K562 (cell line): ENCODE measurements at regions not wholly inside any gene's neighbourhood (a gene's known extent, or its start where the extent isn't known, plus 50 kb on each side); places are given as distances from the start of the nearest gene placed in this dataset.

Experiments used
- ATAC-seq: fragments of 200-7000 bp; cut with Tn5 transposase; 3 replicates; pipeline ENCODE4 v1.9.1; 2020; ENCODE audit warnings: moderate library complexity
- BruUV-seq: library from RNA; stranded (reverse); fragments of 400-500 nt; replicated peaks from 2 replicates; lab custom pipeline; 2021; lab: Mats Ljungman, UMichigan
- CTCF ChIA-PET: fragments of 300-600 bp; formaldehyde crosslinking; extraction: SDS; loops from one replicate; lab custom pipeline; 2021; ENCODE audit warnings: low intra/inter-chr PET ratio; lab: Yijun Ruan, JAX
- POLR2A ChIA-PET: fragments of 300-600, 350-650 bp; sonication (Branson Sonifier 250); formaldehyde crosslinking; extraction: SDS; loops from one replicate; lab custom pipeline; 2021; ENCODE audit warnings: antibody characterized with exemption, inconsistent platforms; lab: Yijun Ruan, JAX
- DNase-seq, 4 experiments: peaks; one replicate each; pipeline versions ENCODE4 v3.0.0 to v3.0.0-alpha.2; 2011 to 2018; ENCODE audit warnings: low spot score in 3 of 4, mixed read lengths in 3 of 4; ENCODE audit errors: extremely low read depth in 1 of 4
- FAIRE-seq: peaks from 2 replicates; lab custom pipeline; 2011; peaks lifted over from hg19 to GRCh38; lab: Jason Lieb, UNC
- H2AFZ ChIP-seq: 2 replicates; pipeline ENCODE4 v1.6.0; 2011; ENCODE audit warnings: low read depth, low read length, control low read depth, inconsistent platforms
- H3K27ac ChIP-seq: fragments of 200-600 bp; 3 replicates; pipeline ENCODE4 v1.8.0; 2011; ENCODE audit warnings: low read depth, mild to moderate bottlenecking, control low read depth, inconsistent platforms, low read length, moderate library complexity, mixed read lengths; ENCODE audit errors: extremely low read depth
- H3K27me3 ChIP-seq, 2 experiments: fragments of 300-600 bp in 1 of 2; 2 replicates in 1 of 2; 3 replicates in 1 of 2; pipeline versions ENCODE4 v1.6.0 to v1.8.0; 2011; ENCODE audit warnings: inconsistent platforms in 2 of 2, low read length in 2 of 2, mild to moderate bottlenecking in 1 of 2, mixed read lengths in 1 of 2, moderate library complexity in 1 of 2; ENCODE audit not compliant: control insufficient read depth in 2 of 2, insufficient read depth in 2 of 2
- H3K36me3 ChIP-seq: fragments of 300-600 bp; 3 replicates; pipeline ENCODE4 v1.8.0; 2011; ENCODE audit warnings: mild to moderate bottlenecking, low read length, inconsistent platforms; ENCODE audit not compliant: control insufficient read depth, insufficient read depth
- H3K4me1 ChIP-seq, 2 experiments: fragments of 200-600 bp in 1 of 2; replicated peaks in 1 of 2; 2 replicates in 1 of 2; 3 replicates in 1 of 2; pipeline versions ENCODE4 v1.5.1 to v1.8.0; 2011; ENCODE audit warnings: inconsistent platforms in 2 of 2, low read length in 2 of 2, mild to moderate bottlenecking in 1 of 2, mixed read lengths in 1 of 2, moderate library complexity in 1 of 2; ENCODE audit not compliant: control insufficient read depth in 2 of 2, insufficient read depth in 2 of 2
- H3K4me2 ChIP-seq: 2 replicates; pipeline ENCODE4 v1.6.1; 2011; ENCODE audit warnings: low read length, control low read depth, inconsistent platforms, mixed read lengths; ENCODE audit not compliant: insufficient read depth
- H3K4me3 ChIP-seq: fragments of 200-600 bp; sonication (generic), shearing (Covaris generic); 2 replicates; pipeline ENCODE4 v1.5.1; 2016; ENCODE audit warnings: control low read depth, inconsistent platforms
- H3K79me2 ChIP-seq: fragments of 200-600 bp; 3 replicates; pipeline ENCODE4 v1.8.0; 2011; ENCODE audit warnings: low read length, inconsistent platforms; ENCODE audit not compliant: control insufficient read depth, insufficient read depth
- H3K9ac ChIP-seq, 2 experiments: 2 replicates each; pipeline versions ENCODE4 v1.6.0 to v1.6.1; 2011; ENCODE audit warnings: low read depth in 2 of 2, low read length in 2 of 2, control low read depth in 1 of 2, inconsistent platforms in 1 of 2, mild to moderate bottlenecking in 1 of 2, mixed read lengths in 1 of 2; ENCODE audit not compliant: insufficient read depth in 1 of 2
- H3K9me1 ChIP-seq: one replicate; pipeline ENCODE4 v1.6.0; 2011; ENCODE audit warnings: inconsistent platforms, mild to moderate bottlenecking, low read length, moderate library complexity; ENCODE audit not compliant: control insufficient read depth, insufficient read depth
- H3K9me3 ChIP-seq: replicated peaks from 2 replicates; pipeline ENCODE4 v1.5.1; 2011; ENCODE audit warnings: low read depth, low read length, inconsistent platforms; ENCODE audit not compliant: control insufficient read depth, insufficient read depth
- H4K20me1 ChIP-seq: replicated peaks from 2 replicates; pipeline ENCODE4 v1.6.1; 2011; ENCODE audit warnings: low read length, inconsistent platforms, mixed read lengths; ENCODE audit not compliant: control insufficient read depth, insufficient read depth
- BHLHE40 ChIP-seq: IDR thresholded peaks from 2 replicates; pipeline ENCODE4 v1.6.1; 2011; ENCODE audit warnings: low read length, improper control_type of control experiment
- CREBBP ChIP-seq: IDR thresholded peaks from one replicate; pipeline ENCODE4 v1.6.1; 2012; ENCODE audit warnings: low read depth, mild to moderate bottlenecking, control low read depth, inconsistent platforms, low read length
- CXXC5 ChIP-seq: fragments of 250-450 bp; sonication (Bioruptor Pico); IDR thresholded peaks from 2 replicates; pipeline ENCODE4 v1.8.0; 2022; ENCODE audit warnings: inconsistent platforms, mild to moderate bottlenecking, moderate library complexity
- ELF4 ChIP-seq: fragments of 450-650 bp; formaldehyde crosslinking; IDR thresholded peaks from 2 replicates; pipeline ENCODE4 v1.4.0; 2022; ENCODE audit warnings: missing genetic modification characterization
- EP400 ChIP-seq: fragments of 450-650 bp; IDR thresholded peaks from 2 replicates; pipeline ENCODE4 v1.6.1; 2017; ENCODE audit warnings: antibody characterized with exemption, mild to moderate bottlenecking, moderate library complexity
- HOXB6 ChIP-seq: fragments of 250-450 bp; sonication (Bioruptor Pico); IDR thresholded peaks from 2 replicates; pipeline ENCODE4 v1.5.1; 2022; ENCODE audit warnings: mild to moderate bottlenecking, borderline replicate concordance
- MCM2 ChIP-seq: fragments of 450-650 bp; IDR thresholded peaks from 2 replicates; pipeline ENCODE4 v1.6.1; 2017; ENCODE audit warnings: low read depth, mild to moderate bottlenecking
- MEIS2 ChIP-seq: fragments of 450-650 bp; IDR thresholded peaks from 2 replicates; pipeline ENCODE4 v1.6.1; 2014; ENCODE audit warnings: mild to moderate bottlenecking; ENCODE audit not compliant: partially characterized antibody
- NFIC ChIP-seq: fragments of 450-650 bp; IDR thresholded peaks from 2 replicates; pipeline ENCODE4 v1.6.1; 2017; ENCODE audit warnings: mild to moderate bottlenecking, inconsistent platforms
- NR1H2 ChIP-seq: sonication (generic); formaldehyde crosslinking; IDR thresholded peaks from 2 replicates; pipeline ENCODE4 v1.4.0; 2020; ENCODE audit warnings: mild to moderate bottlenecking, missing genetic modification reagents
- RAD21 ChIP-seq, 2 experiments: fragments of 250-450 bp in 1 of 2; fragments of 450-650 bp in 1 of 2; sonication (Bioruptor Pico) in 1 of 2; formaldehyde crosslinking in 1 of 2; IDR thresholded peaks in 1 of 2; conservative IDR thresholded peaks in 1 of 2; 2 replicates each; pipeline versions ENCODE4 v1.4.0 to v1.8.0; 2020 to 2022; ENCODE audit warnings: mild to moderate bottlenecking in 2 of 2, moderate library complexity in 1 of 2
- RFX1 ChIP-seq: fragments of 450-650 bp; IDR thresholded peaks from 2 replicates; pipeline ENCODE4 v1.6.1; 2016; ENCODE audit warnings: mild to moderate bottlenecking, moderate library complexity
- SNAPC5 ChIP-seq: fragments of 250-450 bp; sonication (Bioruptor Pico); IDR thresholded peaks from 2 replicates; pipeline ENCODE4 v1.8.0; 2021; ENCODE audit warnings: moderate library complexity, mild to moderate bottlenecking, inconsistent platforms
- TCF7 ChIP-seq: sonication (generic); IDR thresholded peaks from 2 replicates; pipeline ENCODE4 v1.6.1; 2016; ENCODE audit warnings: antibody characterized with exemption, borderline replicate concordance
- TSC22D4 ChIP-seq: fragments of 450-650 bp; IDR thresholded peaks from 2 replicates; pipeline ENCODE4 v1.6.1; 2016; ENCODE audit warnings: missing genetic modification characterization, missing biosample characterization, control low read depth
- ZFP1 ChIP-seq: fragments of 450-650 bp; formaldehyde crosslinking; IDR thresholded peaks from 2 replicates; pipeline ENCODE4 v1.4.0; 2020; ENCODE audit warnings: mild to moderate bottlenecking, mixed read lengths
- ZFX ChIP-seq: sonication (generic); formaldehyde crosslinking; IDR thresholded peaks from 2 replicates; pipeline ENCODE4 v1.8.0; 2022; ENCODE audit warnings: mild to moderate bottlenecking, missing genetic modification reagents, moderate library complexity
- ZNF165 ChIP-seq: fragments of 250-450 bp; sonication (Bioruptor Pico); IDR thresholded peaks from 2 replicates; pipeline ENCODE4 v1.4.0; 2020; ENCODE audit warnings: borderline replicate concordance
- ZNF384 ChIP-seq: IDR thresholded peaks from 2 replicates; pipeline ENCODE4 v1.6.1; 2012; ENCODE audit warnings: low read depth, low read length, improper control_type of control experiment
- ZNF41 ChIP-seq: fragments of 250-450 bp; sonication (Bioruptor Pico); conservative IDR thresholded peaks from 2 replicates; pipeline ENCODE4 v1.4.0; 2020; ENCODE audit warnings: mild to moderate bottlenecking
- ZNF561 ChIP-seq: fragments of 450-650 bp; formaldehyde crosslinking; conservative IDR thresholded peaks from 2 replicates; pipeline ENCODE4 v1.4.0; 2020; ENCODE audit warnings: mild to moderate bottlenecking, moderate library complexity
- ZNF764 ChIP-seq: fragments of 250-450 bp; sonication (Bioruptor Pico); IDR thresholded peaks from 2 replicates; pipeline ENCODE4 v1.4.0; 2020; ENCODE audit warnings: low read depth, mild to moderate bottlenecking, moderate library complexity
- ZNF780A ChIP-seq: fragments of 250-450 bp; sonication (Bioruptor Pico); IDR thresholded peaks from 2 replicates; pipeline ENCODE4 v1.5.0; 2021; ENCODE audit warnings: mild to moderate bottlenecking
- WGBS: fragments of 100-300 bp; shearing (Covaris generic); methylation state at CpG from one replicate; pipeline ENCODE4 v1.1.6; 2016; ENCODE audit warnings: low coverage, mixed read lengths; ENCODE audit not compliant: insufficient coverage; ENCODE audit errors: missing lambda C conversion rate; 5-methylcytosine and 5-hydroxymethylcytosine counted together
- in situ Hi-C: fragments of 300-500 bp; cut with MboI; formaldehyde crosslinking; loops from 4 replicates; pipeline ENCODE4 v1.15.0; 2018; ENCODE audit warnings: inconsistent platforms, mixed read lengths
- intact Hi-C: fragments of 100-400 bp; cut with micrococcal nuclease; formaldehyde crosslinking; loops from 2 replicates; pipeline ENCODE4 v1.14.2; 2022
- TF ChIP-seq, protein P1 (sequence below): fragments of 450-650 bp; formaldehyde crosslinking; IDR thresholded peaks from 2 replicates; pipeline ENCODE4 v1.4.0; 2020; ENCODE audit warnings: mild to moderate bottlenecking, moderate library complexity

- TF ChIP-seq, protein P1, sequence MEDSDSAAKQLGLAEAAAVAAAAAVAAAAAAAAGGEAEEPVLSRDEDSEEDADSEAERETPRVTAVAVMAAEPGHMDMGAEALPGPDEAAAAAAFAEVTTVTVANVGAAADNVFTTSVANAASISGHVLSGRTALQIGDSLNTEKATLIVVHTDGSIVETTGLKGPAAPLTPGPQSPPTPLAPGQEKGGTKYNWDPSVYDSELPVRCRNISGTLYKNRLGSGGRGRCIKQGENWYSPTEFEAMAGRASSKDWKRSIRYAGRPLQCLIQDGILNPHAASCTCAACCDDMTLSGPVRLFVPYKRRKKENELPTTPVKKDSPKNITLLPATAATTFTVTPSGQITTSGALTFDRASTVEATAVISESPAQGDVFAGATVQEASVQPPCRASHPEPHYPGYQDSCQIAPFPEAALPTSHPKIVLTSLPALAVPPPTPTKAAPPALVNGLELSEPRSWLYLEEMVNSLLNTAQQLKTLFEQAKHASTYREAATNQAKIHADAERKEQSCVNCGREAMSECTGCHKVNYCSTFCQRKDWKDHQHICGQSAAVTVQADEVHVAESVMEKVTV (CRISPR knock-in tag): no peak
- TF ChIP-seq ZNF165 (CRISPR knock-in tag) (no peak), RFX1 (no peak), SNAPC5 (CRISPR knock-in tag) (no peak), ELF4 (CRISPR knock-in tag) (no peak), ZNF41 (CRISPR knock-in tag) (no peak), ZNF780A (no peak), NFIC (no peak)
Measured at GRCh38 chr5:106307265-106307664, 1363.5 kb downstream of the EFNA5 start (continued).

GRCh38 chr5:106306313-106307028 lies 1364.3 kb downstream of the EFNA5 start:
- H3K4me1 ChIP-seq: no peaks in the 10 kb centered on the region
- no peaks in the 10 kb centered on the region for H4K20me1 ChIP-seq
- no peaks in the 10 kb centered on the region for H3K36me3 ChIP-seq
- 2% methylated on average over 4 of the region's 4 CpGs for WGBS
- ChIA-PET CTCF (no interaction called here), POLR2A (no interaction called here)
- no peak overlapping the region for H3K4me2 ChIP-seq
- no peaks in the 10 kb centered on the region for H3K27me3 ChIP-seq
- intact Hi-C loops: no loop called here
- no peaks in the 10 kb centered on the region; the same call in 1 of the 2 replicates for H3K9me3 ChIP-seq
- H3K79me2 ChIP-seq: no peaks in the 10 kb centered on the region
- no peak overlapping the region for H3K4me3 ChIP-seq
- DNase-seq (no peak), FAIRE-seq (no peak), ATAC-seq (no peak)
- no peaks in the 10 kb centered on the region for H3K9me1 ChIP-seq
- no peak overlapping the region for H3K9ac ChIP-seq
- in situ Hi-C loops: no loop called here
- H3K27ac ChIP-seq: no peak overlapping the region
- BruUV-seq: no TSS peak
- H2AFZ ChIP-seq: no peak overlapping the region
- TF ChIP-seq BHLHE40 (no peak), EP400 (no peak), CREBBP (no peak), TSC22D4 (no peak), MEIS2 (no peak), MCM2 (no peak), RAD21 (CRISPR knock-in tag; conservative IDR thresholded peaks at IDR 0.05 in 1 of 2, IDR thresholded peaks at IDR 0.05 in 1 of 2) (no peak), ZNF561 (CRISPR knock-in tag) (no peak), ZNF764 (no peak), TCF7 (no peak), ZNF384 (no peak), ZFP1 (CRISPR knock-in tag) (no peak), HOXB6 (no peak), NR1H2 (CRISPR knock-in tag) (no peak), ZFX (CRISPR knock-in tag) (no peak), CXXC5 (no peak)
